ENCODE measurements at regions not wholly inside any gene's neighbourhood (a gene's known extent, or its start where the extent isn't known, plus 50 kb on each side); places are given as distances from the start of the nearest gene placed in this dataset.

DNA sequence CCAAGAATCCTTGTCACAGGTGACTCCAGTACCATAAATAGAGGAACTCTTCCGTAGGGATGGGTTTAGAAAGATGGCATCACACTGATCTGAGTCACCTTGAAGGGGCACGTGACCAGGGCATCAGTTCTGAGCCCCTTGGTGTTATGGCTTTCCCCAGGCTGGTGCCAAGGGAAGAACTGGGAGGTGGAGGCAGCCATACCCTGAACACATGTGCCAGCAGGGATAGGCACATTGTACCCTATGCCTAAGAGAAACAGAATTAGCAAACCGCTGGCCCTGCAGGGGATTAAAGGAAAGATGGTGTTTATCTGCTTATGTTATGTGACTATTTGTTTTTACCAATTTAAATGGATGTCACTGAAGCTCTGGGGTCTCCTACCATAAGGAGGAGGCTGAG lies 196.2 kb downstream of the RGS3 start:
- H3K9me3 ChIP-seq (ENCODE audit: control insufficient read depth, low read depth, low read length) = no peaks in the 10 kb centered on the region
- H3K4me3 ChIP-seq (ENCODE audit: control insufficient read depth in 2 of 3, extremely low read depth in 1 of 3, insufficient read depth in 2 of 3, low read depth in 1 of 3, low read length in 3 of 3) = no peak overlapping the region
- peaks cover 7% of the 10 kb centered on the region for H3K27me3 ChIP-seq (ENCODE audit: control insufficient read depth, extremely low read depth, insufficient read depth, low read length)
- no peaks in the 10 kb centered on the region for H3K79me2 ChIP-seq (ENCODE audit: control insufficient read depth, insufficient read depth, low read length)
- DNase-seq (ENCODE audit: low read depth, low spot score) (no peak), FAIRE-seq (no peak)
- H3K4me1 ChIP-seq (ENCODE audit: control insufficient read depth, extremely low read depth, insufficient read depth, low read length) = peaks cover 4% of the 10 kb centered on the region
- H2AFZ ChIP-seq (ENCODE audit: control insufficient read depth, low read length) = no peak overlapping the region
- no peaks in the 10 kb centered on the region for H4K20me1 ChIP-seq (ENCODE audit: control insufficient read depth, extremely low read depth, insufficient read depth, low read length)
- no peak overlapping the region for H3K27ac ChIP-seq (ENCODE audit: control insufficient read depth, insufficient read depth, low read length)
- no peak overlapping the region for H3K9ac ChIP-seq (ENCODE audit: control insufficient read depth, extremely low read depth, insufficient read depth, low read length)
- no peaks in the 10 kb centered on the region for H3K36me3 ChIP-seq (ENCODE audit: control insufficient read depth in 2 of 2, extremely low read depth in 1 of 2, insufficient read depth in 2 of 2, low read length in 2 of 2)
- no peak for TF ChIP-seq EZH2 (IDR thresholded peaks at IDR 0.05; ENCODE audit: low read length)
- TF ChIP-seq, protein P1, sequence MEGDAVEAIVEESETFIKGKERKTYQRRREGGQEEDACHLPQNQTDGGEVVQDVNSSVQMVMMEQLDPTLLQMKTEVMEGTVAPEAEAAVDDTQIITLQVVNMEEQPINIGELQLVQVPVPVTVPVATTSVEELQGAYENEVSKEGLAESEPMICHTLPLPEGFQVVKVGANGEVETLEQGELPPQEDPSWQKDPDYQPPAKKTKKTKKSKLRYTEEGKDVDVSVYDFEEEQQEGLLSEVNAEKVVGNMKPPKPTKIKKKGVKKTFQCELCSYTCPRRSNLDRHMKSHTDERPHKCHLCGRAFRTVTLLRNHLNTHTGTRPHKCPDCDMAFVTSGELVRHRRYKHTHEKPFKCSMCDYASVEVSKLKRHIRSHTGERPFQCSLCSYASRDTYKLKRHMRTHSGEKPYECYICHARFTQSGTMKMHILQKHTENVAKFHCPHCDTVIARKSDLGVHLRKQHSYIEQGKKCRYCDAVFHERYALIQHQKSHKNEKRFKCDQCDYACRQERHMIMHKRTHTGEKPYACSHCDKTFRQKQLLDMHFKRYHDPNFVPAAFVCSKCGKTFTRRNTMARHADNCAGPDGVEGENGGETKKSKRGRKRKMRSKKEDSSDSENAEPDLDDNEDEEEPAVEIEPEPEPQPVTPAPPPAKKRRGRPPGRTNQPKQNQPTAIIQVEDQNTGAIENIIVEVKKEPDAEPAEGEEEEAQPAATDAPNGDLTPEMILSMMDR (optimal IDR thresholded peaks at IDR 0.05 in 1 of 3, IDR thresholded peaks at IDR 0.05 in 1 of 3, conservative IDR thresholded peaks at IDR 0.05 in 1 of 3; ENCODE audit: extremely low read depth in 1 of 3, insufficient read depth in 2 of 3, low read length in 3 of 3) = no peak
- dilution Hi-C loops (cut with MboI; ENCODE audit: extremely low pct_ligation_motif_present, low sequenced_read_pairs) = no loop called here
- H3K9me1 ChIP-seq (ENCODE audit: control insufficient read depth, extremely low read depth, insufficient read depth, low read length) = no peaks in the 10 kb centered on the region
- no peak overlapping the region for H3K4me2 ChIP-seq (ENCODE audit: control insufficient read depth, extremely low read depth, insufficient read depth, low read depth, low read length)

DNA sequence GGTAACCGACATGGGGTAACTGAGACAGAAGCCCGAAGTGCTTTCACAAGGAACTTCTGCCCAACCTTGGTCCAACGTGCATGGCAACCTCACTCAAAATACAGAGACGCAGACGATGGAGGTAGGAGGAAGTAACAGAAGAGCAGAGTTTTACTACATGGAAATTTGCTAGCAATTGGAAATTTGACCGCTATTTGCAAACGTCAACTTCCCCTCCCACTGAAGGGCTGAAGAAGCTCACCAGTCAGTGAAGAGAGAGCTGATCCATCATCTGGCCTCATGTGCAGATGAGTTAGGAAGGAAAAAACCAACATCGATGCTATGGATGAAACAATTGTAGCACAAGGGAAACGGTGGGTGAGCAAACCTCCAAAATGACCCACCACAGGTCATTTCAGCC lies 196.7 kb downstream of the RGS3 start:
- TF ChIP-seq, protein P1 (optimal IDR thresholded peaks at IDR 0.05 in 1 of 3, IDR thresholded peaks at IDR 0.05 in 1 of 3, conservative IDR thresholded peaks at IDR 0.05 in 1 of 3; ENCODE audit: extremely low read depth in 1 of 3, insufficient read depth in 2 of 3, low read length in 3 of 3) = no peak
- no peak for TF ChIP-seq EZH2 (IDR thresholded peaks at IDR 0.05; ENCODE audit: low read length)
- Histone ChIP-seq H3K9me3 (ENCODE audit: control insufficient read depth, low read depth, low read length) (no peaks in the 10 kb centered on the region), H3K4me1 (ENCODE audit: control insufficient read depth, extremely low read depth, insufficient read depth, low read length) (peaks cover 1% of the 10 kb centered on the region), H3K27ac (ENCODE audit: control insufficient read depth, insufficient read depth, low read length) (no peak overlapping the region), H3K36me3 (ENCODE audit: control insufficient read depth in 2 of 2, extremely low read depth in 1 of 2, insufficient read depth in 2 of 2, low read length in 2 of 2) (no peaks in the 10 kb centered on the region), H3K27me3 (ENCODE audit: control insufficient read depth, extremely low read depth, insufficient read depth, low read length) (peaks cover 7% of the 10 kb centered on the region), H2AFZ (ENCODE audit: control insufficient read depth, low read length) (no peak overlapping the region), H3K9me1 (ENCODE audit: control insufficient read depth, extremely low read depth, insufficient read depth, low read length) (no peaks in the 10 kb centered on the region), H3K4me3 (ENCODE audit: control insufficient read depth in 2 of 3, extremely low read depth in 1 of 3, insufficient read depth in 2 of 3, low read depth in 1 of 3, low read length in 3 of 3) (no peak overlapping the region), H3K4me2 (ENCODE audit: control insufficient read depth, extremely low read depth, insufficient read depth, low read depth, low read length) (no peak overlapping the region), H4K20me1 (ENCODE audit: control insufficient read depth, extremely low read depth, insufficient read depth, low read length) (no peaks in the 10 kb centered on the region), H3K9ac (ENCODE audit: control insufficient read depth, extremely low read depth, insufficient read depth, low read length) (no peak overlapping the region), H3K79me2 (ENCODE audit: control insufficient read depth, insufficient read depth, low read length) (no peaks in the 10 kb centered on the region)
- dilution Hi-C loops (cut with MboI; ENCODE audit: extremely low pct_ligation_motif_present, low sequenced_read_pairs) = no loop called here
- FAIRE-seq = no peak
- no peak for DNase-seq (ENCODE audit: low read depth, low spot score)

Measured in keratinocyte (primary cell).